Vagina (tissue), 2 donors: ENCODE measurements at regions not wholly inside any gene's neighbourhood (a gene's known extent, or its start where the extent isn't known, plus 50 kb on each side); places are given as distances from the start of the nearest gene placed in this dataset.

Experiments
- POLR2A ChIP-seq, 2 donors: fragments of 450-650 bp; IDR thresholded peaks; one replicate each; pipeline ENCODE4 v1.6.1; 2017; ENCODE audit warnings: antibody characterized with exemption in 2 of 2, mild to moderate bottlenecking in 2 of 2, moderate library complexity in 2 of 2
- TF ChIP-seq, protein P1 (sequence below), 3 experiments: fragments of 450-650 bp in 2 of 3; fragments of 200-600 bp in 1 of 3; sonication (generic) in 1 of 3; IDR thresholded peaks; one replicate each; pipeline ENCODE4 v1.5.1; 2017 to 2019; ENCODE audit warnings: antibody characterized with exemption in 3 of 3, mild to moderate bottlenecking in 2 of 3, moderate library complexity in 2 of 3

DNA sequence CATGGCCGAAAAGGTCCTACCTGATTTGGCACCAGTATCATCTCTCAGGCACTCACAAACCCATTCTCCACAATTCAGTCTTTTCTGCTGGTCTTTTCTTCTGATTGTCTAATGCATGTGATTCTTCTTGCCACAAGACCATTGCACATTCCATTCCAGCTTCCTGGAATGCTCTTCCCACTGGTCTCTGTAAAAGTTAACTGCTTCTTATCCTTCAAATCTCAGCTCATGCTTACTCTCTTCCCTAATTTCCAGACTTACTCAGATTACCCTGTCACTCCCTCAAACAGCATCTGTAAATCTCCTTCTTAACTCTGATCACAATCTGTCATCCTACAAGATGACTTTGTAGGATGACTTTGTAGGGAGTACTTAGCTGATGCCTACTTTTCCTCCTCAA, 320.2 kb downstream of the MAP2K6 start:
- TF ChIP-seq, protein P1, sequence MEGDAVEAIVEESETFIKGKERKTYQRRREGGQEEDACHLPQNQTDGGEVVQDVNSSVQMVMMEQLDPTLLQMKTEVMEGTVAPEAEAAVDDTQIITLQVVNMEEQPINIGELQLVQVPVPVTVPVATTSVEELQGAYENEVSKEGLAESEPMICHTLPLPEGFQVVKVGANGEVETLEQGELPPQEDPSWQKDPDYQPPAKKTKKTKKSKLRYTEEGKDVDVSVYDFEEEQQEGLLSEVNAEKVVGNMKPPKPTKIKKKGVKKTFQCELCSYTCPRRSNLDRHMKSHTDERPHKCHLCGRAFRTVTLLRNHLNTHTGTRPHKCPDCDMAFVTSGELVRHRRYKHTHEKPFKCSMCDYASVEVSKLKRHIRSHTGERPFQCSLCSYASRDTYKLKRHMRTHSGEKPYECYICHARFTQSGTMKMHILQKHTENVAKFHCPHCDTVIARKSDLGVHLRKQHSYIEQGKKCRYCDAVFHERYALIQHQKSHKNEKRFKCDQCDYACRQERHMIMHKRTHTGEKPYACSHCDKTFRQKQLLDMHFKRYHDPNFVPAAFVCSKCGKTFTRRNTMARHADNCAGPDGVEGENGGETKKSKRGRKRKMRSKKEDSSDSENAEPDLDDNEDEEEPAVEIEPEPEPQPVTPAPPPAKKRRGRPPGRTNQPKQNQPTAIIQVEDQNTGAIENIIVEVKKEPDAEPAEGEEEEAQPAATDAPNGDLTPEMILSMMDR (IDR thresholded peaks at IDR 0.05), result no peak
- TF ChIP-seq POLR2A (IDR thresholded peaks at IDR 0.05), result no peak
